ENCODE measurements at regions not wholly inside any gene's neighbourhood (a gene's known extent, or its start where the extent isn't known, plus 50 kb on each side); places are given as distances from the start of the nearest gene placed in this dataset.
"Not testable (repeated sequence)": the region's sequence is repeated elsewhere in the genome, so short reads cannot be mapped to it uniquely, and the experiment has no call there.

DNA sequence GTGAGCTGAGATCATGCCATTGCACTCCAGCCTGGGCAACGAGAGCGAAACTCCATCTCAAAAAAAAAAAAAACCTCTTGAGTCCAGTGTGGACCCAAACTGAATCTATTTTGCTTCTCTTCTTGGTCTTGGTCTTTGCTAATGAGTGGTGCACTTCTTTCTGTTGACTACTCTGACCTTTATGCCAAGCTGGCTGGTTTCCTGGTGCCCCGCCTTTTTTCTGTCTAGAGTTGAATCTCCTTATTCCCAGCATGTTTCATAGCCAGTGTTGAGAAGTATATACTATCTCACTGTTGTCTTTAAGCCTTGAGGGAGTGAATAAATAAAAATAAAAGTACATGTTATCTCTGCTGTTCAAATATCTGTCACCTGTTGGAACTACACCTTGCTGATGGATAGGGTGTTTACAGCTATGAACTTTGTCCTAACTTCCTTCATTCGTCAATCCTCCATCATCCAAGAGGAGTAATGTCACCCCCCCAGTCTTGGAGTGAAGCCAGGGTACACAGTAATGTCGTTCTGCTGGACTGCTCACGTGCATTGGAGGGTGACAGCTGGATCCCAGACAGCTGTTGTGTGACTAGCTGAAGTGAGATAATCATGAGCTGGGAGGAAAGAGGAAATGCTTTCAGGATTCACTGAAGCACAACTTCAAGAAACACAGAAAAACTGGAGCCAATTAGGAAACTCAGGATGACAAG is 99.3 kb upstream of the PRKG2 start:
- no peak for DNase-seq

DNA sequence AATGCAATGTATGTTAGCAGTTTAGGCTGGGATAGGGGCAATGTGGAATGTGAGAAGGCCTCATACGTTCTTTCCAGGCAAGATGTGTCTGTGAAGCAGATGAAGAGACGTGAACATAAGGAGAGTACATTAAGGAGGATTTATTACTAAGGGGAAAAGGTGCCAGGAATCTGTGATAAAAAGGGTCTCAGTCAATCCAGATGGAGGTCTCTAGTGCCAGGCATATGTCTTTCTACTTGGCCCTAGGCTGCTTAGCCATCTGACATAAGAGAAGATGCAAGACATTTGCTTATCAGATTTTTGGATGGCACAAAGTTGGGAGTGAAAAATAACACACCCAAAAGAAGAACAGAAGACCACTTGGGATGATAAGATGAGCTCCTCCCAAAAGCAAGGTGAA is 93.0 kb upstream of the PRKG2 start:
- no peak for DNase-seq

DNA sequence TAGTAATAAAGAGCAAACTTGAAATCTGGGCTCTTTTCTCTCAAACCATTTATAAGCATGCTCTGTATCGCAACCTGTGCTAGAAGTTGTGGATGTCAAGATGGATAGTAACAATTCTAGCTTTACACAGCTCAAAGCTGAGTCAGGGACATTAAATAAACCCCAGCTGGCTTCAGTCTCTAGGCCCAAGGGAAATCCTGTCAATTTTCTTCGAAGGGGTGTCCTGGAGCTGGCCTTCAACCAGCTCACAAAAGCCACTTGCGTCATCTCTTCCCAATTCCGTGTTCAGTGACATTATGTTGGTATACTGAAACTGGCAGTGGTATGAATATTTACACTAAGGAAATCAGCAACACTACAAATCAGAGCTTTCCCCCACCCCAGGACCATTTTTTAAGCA is 89.8 kb upstream of the PRKG2 start:
- DNase-seq = no peak

DNA sequence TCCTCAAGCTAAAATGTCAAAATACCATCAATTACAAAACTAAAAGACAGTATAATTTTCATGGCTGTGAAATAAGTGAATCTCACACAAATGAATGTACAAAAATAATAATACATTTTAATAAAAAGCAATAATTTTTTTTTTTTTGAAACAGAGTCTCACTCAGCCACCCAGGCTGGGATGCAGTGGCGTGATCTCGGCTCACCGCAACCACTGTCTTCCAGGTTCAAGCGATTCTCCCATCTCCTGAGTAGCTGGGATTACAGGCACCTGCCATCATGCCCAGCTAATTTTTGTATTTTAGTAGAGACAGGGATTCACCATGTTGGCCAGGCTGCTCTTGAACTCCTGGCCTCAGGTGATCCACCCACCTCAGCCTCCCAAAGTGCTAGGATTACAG is 85.3 kb upstream of the PRKG2 start:
- not testable (repeated sequence) for DNase-seq

DNA sequence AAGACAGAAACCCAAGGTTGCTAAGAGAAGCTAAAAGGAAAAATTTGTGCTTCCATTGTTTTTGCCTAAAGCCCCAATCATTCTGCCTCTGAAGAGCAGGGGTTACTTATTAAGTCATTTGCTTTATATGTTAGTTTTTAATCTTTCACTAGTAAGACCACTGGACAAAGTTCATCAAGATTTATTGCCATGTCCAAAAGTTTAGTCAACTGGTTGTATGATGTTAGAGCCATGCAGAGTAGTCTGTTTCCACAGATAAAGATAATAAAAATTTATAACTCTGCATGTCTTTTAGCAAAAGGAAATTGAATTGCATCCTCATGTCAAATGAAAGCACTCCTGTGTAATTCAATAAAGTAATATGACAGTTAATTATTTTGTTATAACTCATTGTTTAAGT is 75.8 kb upstream of the PRKG2 start:
- DNase-seq = no peak

DNA sequence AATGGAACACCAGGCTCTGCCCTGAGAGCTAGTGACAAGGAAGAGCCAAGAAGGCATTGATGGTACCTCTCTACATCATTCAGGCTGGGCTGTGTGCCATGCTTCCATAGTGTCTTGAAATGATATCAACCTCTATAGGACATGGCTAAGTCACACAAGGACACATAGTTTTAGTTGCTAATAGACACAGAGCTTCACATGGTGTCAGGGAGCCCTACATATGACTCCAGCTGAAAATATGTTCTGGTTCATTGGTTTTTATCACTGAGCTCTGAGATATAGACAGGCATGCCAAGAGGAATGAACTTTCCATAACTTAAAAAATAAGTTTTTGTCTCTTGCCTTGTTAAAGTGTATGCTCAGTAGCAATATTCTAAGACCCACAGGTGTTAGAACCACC is 72.1 kb upstream of the PRKG2 start:
- DNase-seq = no peak

DNA sequence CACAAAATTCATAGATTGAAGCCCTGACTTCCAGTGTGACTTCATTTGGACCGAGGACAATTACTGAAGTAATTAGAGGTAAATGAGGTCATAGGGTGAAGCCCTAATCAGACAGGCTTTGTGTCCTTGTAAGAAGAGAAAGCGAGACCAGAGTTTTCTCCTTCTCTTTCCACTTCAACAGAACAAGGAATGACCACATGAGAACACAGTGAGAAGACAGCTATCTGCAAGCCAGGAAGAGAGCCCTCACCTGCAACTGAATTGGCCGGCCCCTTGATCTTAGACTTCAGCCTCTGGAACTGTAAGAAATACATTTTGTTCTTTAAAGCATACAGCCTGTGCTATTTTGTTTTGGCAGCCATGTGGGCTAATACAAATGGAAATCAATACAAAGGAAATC is 67.1 kb upstream of the PRKG2 start:
- no peak for DNase-seq

DNA sequence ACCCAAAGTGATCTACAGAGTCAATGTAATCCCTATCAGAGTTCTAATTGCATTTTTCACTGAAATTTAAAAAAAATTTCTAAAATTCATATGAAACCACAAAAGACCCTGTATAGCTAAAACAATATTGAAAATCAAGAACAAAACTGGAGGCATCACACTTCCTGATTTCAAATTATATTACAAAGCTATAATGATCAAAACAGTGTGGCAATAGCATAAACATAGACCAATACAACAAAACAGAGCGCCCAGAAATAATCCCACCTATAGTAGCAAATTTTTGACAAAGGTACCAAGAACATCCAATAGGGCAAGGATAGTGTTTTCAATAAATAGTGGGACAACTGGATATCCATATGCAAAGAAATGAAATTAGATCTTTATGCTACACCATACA is 59.4 kb upstream of the PRKG2 start:
- DNase-seq = no peak

DNA sequence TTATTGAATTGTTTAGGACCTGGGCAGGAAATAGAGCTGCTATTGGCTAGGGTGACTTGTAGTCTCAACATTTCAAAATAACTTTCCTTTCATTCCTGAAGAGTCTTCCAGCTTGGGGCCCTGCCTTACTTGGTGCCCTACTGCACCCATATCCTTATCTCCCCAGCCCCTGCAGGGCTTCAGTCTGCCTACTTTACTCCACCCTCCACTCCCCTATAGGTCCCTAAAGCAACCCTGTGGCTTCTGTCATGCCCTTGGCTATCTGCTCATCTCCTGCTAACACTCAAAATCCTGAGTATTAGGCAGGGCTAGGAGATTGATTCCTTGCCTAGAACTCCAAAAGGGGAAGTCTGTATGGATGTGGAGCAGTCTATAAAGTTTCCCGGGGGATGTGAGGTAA is 57.6 kb upstream of the PRKG2 start:
- DNase-seq = no peak
